ENCODE measurements at regions not wholly inside any gene's neighbourhood (a gene's known extent, or its start where the extent isn't known, plus 50 kb on each side); places are given as distances from the start of the nearest gene placed in this dataset.
A peak's percentile ranks its signal among the peaks of the same experiment; 100 is the strongest.

DNA sequence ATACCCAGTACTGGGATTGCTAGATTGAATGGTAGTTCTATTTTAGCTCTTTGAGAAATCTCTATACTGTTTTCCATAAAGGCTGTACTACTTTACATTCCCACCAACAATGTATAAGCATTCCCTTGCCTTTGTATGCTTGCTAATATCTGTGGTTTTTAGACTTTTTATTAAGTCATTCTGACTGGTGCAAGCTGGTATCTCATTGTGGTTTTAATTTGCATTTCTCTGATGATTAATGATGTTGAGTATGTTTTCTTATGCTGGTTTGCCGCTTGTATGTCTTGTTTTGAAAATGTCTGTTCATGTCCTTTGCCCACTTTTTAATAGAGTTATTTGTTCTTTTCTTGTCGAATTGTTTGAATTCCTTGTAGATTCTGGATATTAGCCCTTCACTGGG lies 512.7 kb upstream of the PAPPA start:
- DNase-seq (ENCODE audit: low read depth in 3 of 3, low spot score in 2 of 3) = no peak

DNA sequence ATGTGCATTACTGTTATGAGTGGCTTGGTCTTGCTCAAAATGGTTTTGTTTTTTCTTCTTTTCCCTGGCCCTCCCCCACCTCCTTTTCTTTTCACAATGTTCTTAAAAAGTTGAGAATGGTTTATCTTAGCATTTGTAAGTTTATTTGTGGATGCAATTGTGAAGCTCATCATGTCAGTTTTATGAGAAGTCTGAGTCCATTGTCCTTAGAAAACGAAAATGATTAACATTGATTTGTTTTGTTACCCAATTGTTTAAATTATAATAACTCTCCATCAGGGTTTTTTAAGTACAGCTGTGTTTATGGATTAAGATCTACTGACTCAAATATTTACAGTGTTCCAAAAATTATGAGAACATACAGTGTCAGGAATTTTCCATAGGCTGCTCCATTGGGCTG lies 511.3 kb upstream of the PAPPA start:
- no peak for DNase-seq (ENCODE audit: low read depth in 3 of 3, low spot score in 2 of 3)

DNA sequence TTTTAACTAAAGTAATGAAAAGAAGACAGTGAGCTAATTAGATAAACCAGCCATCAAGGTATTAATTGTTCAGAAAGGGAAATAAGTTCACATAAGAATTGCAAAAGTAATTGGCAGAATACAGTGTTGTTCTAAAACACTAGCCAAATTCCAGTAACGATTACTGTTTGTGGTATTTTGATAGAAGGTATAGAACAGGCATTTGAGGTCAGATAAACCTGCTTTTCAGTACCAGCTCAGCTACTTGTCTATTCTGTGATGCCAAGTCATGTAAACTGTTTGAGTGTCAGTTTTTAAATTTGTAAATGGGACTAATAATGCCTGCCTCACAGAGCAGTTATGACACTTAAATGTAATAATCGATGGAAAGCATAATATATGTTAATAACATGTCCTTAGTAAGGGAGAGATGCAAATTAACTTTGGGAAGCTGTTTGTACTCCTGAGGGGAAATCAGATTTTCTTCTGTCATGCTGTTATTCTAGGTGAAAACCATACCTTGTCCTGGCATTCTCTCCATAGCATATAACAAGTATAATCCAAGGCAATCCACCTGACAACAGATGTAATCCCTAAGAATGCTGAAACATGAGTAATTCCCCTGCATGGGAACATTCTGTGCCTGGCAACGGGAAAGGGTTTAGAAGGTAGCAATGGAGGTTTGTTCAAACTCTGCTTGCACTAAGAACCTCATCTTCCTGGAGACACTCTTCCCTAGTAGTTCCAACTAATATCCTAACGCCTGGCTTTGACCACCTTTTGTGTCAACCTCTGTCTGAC lies 509.5 kb upstream of the PAPPA start:
- no peak for DNase-seq (ENCODE audit: low read depth in 3 of 3, low spot score in 2 of 3)

DNA sequence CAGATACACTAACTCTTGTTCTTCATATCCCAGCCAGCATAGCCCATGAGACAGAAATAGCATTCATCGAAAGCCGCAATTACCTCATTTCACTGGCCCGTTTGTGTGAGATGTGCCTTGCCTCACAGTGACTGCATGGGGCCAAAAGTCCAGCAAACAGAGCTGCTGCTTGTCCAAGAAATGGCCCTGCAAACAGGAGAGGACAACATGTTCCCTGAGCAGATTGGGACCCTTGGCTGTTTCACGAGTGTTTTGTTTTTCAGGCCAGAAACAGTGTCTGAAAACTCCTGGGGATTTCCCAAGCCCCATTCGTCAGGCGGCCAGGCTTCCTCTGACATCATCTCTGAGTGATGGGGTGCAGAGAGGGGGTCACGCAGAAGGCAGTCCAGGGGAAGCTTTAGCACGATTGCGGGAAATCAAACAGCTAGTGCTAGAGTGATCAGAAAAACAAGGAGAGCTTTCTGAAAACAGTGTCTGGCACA lies 503.6 kb upstream of the PAPPA start:
- no peak for DNase-seq (ENCODE audit: low read depth in 3 of 3, low spot score in 2 of 3)

DNA sequence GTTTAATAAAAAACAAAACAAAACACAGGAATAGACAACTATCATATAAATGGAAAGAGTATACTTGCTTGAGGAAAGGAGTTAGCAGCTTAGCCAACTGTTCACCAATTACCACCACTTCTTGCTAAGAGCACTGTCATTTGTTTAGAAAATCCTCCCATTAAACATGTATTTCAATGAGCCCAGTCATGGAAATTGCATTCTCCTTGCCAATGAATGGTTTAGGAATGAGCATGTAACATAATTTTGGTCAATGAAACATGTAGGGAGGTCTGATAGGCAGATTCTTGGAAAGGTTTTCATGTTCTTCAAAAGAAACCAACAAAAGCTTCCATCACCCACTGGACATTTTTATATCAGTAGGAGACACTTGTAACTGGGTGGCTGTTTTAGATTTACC lies 502.8 kb upstream of the PAPPA start:
- DNase-seq (ENCODE audit: low read depth in 3 of 3, low spot score in 2 of 3) = no peak

DNA sequence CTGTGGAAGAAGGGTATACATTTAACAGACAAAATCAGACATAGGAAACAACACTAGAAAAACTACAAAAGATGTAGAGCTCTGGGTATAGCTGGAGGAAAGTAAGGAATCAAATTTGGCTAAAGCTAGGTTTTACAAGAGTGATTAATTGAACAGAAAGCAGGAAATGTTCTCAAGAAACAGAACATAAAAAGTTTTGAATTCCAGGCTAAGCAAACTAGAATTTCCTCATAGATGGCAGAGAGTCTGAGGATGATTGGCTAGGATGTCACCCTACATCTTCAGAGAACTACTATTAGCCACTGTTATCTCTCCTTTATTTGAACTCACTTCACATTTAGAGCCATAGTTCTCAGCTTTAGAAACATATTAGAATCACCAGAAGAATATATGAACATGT lies 502.1 kb upstream of the PAPPA start:
- DNase-seq (ENCODE audit: low read depth in 3 of 3, low spot score in 2 of 3) = no peak

DNA sequence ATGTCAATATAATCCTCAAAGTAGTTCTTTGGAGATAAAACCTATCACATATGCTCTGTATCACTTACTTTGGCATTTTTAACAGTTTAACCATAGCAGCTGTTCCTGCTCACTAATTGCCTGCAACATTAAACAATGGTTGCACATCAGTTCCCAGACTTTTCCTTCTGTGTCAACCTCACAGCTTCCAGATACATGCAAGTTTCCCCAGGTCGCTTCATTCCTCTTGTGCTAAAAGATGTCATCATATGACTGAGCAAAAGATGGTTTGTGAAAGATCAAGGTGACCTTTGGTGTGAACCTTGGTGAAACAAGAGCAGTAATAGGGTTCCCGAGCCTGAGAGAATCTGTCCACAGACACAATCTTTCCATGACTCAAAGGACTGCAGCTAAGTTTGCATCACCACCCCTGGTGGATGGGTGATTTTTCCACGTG lies 500.4 kb upstream of the PAPPA start:
- no peak for DNase-seq (ENCODE audit: low read depth in 3 of 3, low spot score in 2 of 3)

DNA sequence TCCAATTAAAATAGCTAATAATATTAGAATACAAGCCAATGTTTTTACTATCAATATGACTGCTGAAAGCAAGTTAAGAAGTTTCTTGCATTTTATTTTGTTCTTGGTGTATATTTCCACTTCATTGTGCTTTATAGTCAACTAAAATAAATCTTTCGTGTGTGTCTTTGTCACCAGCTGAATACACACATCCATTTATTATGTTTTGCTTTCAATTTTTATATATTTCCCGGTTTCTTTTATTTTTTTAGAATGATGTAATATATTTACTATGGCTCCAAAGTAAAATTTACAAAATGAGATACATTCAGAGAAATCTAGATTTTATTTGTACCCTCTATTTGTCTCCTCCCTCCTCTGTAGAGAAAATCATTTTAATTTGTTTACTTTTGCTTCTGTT lies 495.9 kb upstream of the PAPPA start:
- DNase-seq (ENCODE audit: low read depth in 3 of 3, low spot score in 2 of 3) = no peak

DNA sequence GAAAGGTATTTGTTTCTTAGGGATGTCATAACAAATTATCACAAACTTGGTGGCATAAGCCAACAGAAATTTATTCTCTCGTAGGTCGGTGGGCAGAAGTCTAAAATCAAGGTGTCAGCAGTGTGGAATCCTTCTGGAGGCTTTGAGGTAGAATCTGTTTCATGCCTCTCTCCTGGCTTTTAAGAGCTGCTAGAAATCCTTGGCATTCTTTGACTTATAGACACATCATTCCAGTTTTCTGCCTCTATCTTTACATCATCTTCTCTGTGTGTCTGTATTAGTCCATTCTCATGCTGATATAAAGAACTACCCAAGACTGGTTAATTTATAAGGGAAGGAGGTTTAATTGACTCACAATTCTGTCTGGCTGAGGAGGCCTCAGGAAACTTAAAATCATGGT lies 488.1 kb upstream of the PAPPA start:
- no peak for DNase-seq (ENCODE audit: low read depth in 3 of 3, low spot score in 2 of 3)

DNA sequence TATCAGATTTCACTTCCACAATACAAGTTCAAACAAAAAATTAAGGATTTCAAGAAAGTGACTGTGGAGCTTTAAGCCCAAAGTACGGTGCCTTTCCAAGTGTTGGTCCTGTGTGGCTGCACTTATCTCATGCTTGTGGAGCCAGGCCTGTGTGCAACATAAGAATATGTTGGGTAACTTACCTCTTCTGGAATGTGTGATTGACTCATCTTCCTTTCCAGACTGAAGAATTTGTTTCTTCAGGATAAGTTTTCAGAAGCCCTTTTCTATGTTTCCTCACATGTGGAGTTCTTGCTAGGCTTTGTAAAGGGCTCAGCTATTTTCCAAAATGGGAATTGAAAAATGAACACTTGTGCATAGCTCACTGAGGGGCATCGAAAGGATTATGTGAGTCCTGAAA lies 485.1 kb upstream of the PAPPA start:
- DNase-seq (ENCODE audit: low read depth in 3 of 3, low spot score in 2 of 3) = no peak

DNA sequence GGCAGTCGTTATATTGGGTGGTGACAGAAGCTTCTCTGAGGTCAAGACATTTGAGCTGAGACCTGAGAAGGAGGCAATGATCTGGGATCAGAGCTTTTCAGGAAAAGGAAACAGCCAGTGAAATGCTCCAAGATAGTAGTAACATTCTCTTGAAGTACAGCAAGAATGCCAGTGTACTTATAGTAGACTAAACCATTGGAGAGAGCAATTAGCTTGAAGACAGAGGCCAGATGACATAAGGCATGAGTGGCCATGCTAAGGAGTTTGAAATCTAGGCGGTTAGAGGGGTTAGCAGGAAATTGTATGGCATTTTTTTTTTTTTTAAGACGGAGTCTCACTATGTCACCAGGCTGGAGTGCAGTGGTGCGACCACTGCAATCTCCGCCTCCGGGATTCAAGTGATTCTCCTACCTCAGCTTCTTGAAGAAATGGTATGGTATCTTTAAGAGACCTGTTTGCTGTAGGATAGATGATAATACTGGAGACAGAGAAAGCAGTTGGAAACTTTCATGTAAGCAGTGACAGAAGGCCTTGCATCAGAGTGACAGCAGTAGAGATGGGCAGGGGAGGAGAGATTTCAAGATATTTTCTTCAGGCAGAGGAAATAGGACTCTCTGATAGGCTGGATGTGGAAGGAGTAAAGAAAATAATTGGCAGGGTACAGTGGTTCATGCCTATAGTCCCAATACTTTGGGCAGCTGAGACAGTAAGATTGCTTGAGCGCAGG lies 482.2 kb upstream of the PAPPA start:
- DNase-seq (ENCODE audit: low read depth in 3 of 3, low spot score in 2 of 3) = no peak

DNA sequence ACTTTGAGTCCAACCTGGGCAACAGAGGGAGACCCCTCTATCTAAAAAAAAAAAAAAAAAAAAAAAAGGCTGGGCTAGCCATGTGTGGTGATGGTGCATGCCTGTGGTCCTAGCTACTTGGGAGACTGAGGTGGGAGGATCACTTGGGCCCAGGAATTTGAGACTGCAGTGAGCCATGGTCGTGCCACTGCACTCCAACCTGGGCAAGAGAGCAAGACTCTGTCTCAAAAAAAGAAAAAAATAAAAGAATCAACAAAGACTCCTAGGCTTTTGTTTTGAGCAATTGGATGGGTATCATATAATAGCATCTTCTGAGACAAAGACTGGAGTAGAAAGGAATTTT lies 481.7 kb upstream of the PAPPA start:
- no peak for DNase-seq (ENCODE audit: low read depth in 3 of 3, low spot score in 2 of 3)

DNA sequence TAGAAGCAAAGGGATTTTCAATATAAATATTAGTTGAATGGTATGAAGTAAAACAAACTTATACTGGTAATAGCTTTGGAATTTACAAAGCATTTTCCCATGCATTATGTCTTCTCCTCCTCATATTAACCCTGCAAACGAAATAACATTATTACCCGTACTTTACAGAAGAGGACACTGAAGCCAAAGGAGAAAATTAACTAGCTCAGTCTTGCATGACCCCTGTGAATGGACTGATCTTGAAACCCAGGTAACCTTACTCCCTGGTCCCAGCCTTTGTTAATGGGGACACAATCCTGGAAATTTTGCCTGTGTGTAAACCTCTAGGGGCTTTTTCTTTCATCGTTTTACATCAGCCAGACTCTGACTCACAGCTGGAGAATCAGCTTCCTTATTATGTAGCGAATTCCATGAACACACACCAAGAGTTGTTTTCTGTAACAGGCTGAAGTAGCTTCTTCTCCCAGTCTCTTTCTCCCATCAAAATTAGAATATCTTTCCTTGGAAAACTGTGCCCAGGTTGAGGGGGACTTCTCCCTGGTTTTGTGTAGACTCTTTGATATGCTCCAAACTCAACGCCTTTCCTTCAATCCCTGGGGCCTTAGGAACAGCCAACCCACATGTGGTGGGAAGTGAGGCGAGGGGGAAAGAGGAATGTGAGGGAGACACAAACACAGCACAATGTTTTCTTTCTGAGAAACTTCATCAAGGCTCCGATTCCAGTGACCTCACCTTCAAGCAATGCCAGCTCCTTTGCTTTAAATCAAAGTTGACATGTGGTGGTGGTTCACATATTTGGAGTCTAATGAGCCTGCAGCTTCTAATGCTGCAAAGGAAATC lies 480.9 kb upstream of the PAPPA start:
- DNase-seq (ENCODE audit: low read depth in 3 of 3, low spot score in 2 of 3) = peak; percentile 5 to 35 (median 25)

DNA sequence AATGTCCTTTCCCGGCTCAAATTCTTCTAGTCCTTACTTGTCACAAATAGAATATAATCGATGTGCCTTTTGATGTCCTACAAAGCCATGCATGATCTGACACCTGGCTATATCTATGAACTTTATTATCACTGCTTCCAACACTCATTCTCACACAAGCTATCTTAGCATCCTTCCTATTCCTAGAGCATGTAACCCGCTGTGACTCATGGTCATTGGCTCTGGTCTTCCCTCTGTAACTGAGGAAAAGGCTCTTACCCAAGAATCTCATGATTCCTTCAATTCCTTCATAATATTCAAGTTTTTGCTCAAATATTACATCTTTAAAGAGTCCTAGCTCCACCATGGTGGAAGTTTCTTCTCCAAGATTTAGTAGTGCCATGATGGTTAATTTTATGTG lies 480.0 kb upstream of the PAPPA start:
- no peak for DNase-seq (ENCODE audit: low read depth in 3 of 3, low spot score in 2 of 3)

DNA sequence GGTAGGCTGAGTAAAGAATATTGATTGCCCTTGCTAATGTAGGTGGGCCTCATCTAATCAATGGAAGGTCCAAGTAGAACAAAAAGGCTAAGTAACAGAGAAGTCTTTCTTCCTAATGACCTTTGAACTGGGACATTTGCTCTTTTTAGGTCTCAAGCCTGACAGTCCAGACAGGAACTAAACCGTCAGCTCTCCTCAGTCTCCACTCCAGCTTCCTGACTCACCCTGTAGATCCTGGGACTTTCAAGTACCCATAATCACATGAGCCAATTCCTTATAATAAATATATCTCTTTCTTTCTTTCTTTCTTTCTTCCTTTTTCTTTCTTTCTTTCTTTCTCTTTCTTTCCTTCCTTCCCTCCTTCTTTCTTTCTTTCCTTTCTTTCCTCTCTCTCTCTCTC lies 479.5 kb upstream of the PAPPA start:
- DNase-seq (ENCODE audit: low read depth in 3 of 3, low spot score in 2 of 3) = no peak

DNA sequence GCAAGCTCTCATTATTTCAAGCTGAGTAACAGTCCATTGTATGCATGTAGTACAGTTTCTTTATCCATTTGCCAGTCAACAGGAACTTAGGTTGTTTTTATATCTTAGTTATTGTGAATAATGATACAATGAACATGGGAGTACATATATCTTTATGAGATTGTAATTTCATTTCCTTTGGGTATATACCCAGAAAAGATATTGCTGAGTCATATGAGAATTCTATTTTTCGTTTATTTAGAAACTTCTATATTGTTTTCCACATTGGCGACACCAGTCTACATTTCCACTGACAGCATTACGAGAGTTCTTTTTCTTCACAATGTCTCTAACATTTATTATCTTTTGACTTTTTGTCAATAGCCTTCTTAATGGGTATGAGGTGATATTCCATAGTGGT lies 477.8 kb upstream of the PAPPA start:
- no peak for DNase-seq (ENCODE audit: low read depth in 3 of 3, low spot score in 2 of 3)

DNA sequence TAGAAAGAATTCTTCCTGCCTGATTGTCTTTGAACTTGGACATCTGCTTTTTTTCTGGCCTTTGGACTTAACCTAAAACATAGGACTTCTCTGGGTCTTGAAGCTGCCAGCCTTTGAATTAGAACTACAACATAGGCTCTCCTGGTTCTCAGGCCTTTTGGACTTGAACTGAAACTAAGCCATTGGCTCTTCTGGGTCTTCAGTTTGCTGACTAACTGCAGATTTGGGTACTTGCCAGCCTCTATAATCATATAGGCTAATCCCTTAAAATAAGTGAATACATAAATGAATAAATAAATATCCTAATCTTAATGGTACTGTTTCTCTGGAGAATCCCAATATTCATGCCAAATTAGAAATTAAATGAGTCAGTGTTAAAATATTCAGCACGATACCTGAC lies 473.4 kb upstream of the PAPPA start:
- DNase-seq (ENCODE audit: low read depth in 3 of 3, low spot score in 2 of 3) = no peak

DNA sequence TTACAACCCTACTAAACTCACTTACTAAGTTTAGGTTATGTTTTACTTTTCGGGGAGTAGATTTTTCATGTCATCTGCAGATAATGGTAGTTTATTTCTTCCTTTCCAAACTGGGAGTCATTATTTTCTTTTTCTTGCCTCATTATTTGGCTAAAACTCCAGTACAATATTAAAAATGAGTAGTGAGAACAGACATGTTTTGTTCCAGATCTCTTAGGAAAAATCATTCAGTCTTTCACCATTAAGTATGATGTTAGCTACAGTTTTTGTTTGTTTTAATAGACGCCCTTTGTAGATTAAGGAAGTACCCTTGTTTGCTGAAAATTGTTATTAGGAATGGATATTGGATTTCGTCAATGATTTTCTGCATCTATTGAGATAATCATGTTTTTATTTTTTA lies 472.0 kb upstream of the PAPPA start:
- DNase-seq (ENCODE audit: low read depth in 3 of 3, low spot score in 2 of 3) = no peak

DNA sequence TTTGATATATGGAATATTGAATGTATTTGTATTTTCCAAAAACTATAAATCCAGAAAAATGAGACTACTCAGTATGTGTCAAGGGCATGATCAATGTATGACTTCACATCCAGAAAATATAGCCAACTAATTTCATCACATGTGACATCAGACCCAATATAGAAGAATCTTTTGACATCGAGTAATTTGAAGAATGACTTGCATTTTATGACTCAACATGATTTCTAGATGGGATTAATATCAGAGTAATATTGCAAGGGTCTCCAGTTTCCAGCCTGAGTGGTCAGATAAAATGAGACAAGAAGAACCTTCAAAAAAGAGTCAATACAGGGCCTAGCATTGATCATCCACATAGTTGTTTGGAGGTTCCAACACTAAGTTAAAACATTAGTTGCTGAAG lies 467.5 kb upstream of the PAPPA start:
- DNase-seq (ENCODE audit: low read depth in 3 of 3, low spot score in 2 of 3) = no peak

DNA sequence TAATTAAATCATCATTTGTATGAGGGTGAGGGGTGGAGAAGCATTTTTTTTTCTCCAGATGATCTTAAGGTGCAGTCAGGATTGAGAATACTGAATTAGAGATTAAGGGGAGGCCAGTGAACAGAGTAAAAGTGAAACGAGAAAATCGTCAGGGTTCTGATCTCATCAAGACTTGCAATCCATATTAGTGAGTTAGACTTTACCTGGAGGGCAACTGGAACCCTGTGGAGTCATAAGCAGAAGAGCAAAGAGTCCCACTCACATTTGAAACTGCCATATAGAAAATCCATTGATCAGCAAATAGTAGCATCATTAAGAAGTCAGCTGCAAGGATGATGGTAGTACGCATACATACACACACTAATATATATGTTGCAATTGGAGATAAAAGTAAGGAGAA lies 466.2 kb upstream of the PAPPA start:
- no peak for DNase-seq (ENCODE audit: low read depth in 3 of 3, low spot score in 2 of 3)

DNA sequence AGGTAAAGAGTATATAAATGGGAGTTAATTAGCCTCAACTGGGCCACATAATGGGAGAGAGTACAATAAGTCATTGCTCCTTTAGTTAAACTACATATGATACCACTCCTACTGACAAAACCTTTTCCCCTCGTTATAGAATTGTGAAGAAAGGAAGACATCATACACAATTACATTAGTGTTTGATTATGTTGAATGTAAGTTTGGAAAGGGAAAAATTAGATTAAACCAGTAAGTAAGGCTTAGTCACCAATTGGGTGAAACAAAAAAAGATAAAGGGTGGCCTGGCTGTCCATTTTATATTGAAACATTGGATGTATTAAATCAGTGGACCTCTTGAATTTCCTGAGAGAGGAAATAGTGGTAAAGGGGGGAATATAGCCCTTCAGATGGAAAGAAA lies 464.3 kb upstream of the PAPPA start:
- DNase-seq (ENCODE audit: low read depth in 3 of 3, low spot score in 2 of 3) = no peak
